ENCODE measurements at regions not wholly inside any gene's neighbourhood (a gene's known extent, or its start where the extent isn't known, plus 50 kb on each side); places are given as distances from the start of the nearest gene placed in this dataset.
"Not testable (repeated sequence)": the region's sequence is repeated elsewhere in the genome, so short reads cannot be mapped to it uniquely, and the experiment has no call there.

DNA sequence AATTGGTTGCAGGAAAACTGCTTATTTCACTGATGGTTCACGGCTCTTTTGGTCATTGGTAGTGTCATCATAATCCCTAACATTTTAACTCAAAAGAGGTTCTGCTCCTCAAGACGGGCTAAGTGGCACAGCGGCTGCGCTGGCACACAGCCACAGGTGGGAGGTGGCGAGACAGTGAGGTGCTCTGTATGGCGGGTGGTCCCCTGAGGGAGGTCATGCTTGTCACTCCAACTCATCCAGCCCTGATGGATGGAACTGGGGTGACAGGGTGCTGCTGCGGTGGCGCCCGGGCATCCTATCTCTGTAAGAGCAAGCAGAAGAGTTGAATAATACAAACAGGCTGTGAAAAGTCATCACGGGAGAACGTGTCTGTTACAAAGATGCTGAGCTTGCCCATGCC, 370.2 kb downstream of the SFMBT2 start:
- H3K27me3 ChIP-seq (ENCODE audit: insufficient read depth, low read length): no peaks in the 10 kb centered on the region
- H3K79me2 ChIP-seq (ENCODE audit: control insufficient read depth, insufficient read depth, low read length, unreplicated experiment): no peaks in the 10 kb centered on the region

GRCh38 chr10:7039859-7040258, 371.0 kb downstream of the SFMBT2 start:
- Histone ChIP-seq H3K4me1 (ENCODE audit: control insufficient read depth, insufficient read depth, low read length, unreplicated experiment) (no peaks in the 10 kb centered on the region), H3K27ac (ENCODE audit: low read depth, low read length) (no peak overlapping the region), H3K36me3 (ENCODE audit: insufficient read depth, low read length) (no peaks in the 10 kb centered on the region), H3K27me3 (ENCODE audit: insufficient read depth, low read length) (no peaks in the 10 kb centered on the region), H2AFZ (ENCODE audit: low read length, unreplicated experiment) (no peak overlapping the region), H3K4me3 (ENCODE audit: low read depth, low read length) (no peak overlapping the region), H3K79me2 (ENCODE audit: control insufficient read depth, insufficient read depth, low read length, unreplicated experiment) (no peaks in the 10 kb centered on the region)

More for the DNA sequence above, 370.2 kb downstream of the SFMBT2 start:
- H3K4me3 ChIP-seq (ENCODE audit: low read depth, low read length): no peak overlapping the region
- H3K4me1 ChIP-seq (ENCODE audit: control insufficient read depth, insufficient read depth, low read length, unreplicated experiment): no peaks in the 10 kb centered on the region
- H3K36me3 ChIP-seq (ENCODE audit: insufficient read depth, low read length): no peaks in the 10 kb centered on the region
- H3K27ac ChIP-seq (ENCODE audit: low read depth, low read length): no peak overlapping the region
- no peak overlapping the region for H2AFZ ChIP-seq (ENCODE audit: low read length, unreplicated experiment)

DNA sequence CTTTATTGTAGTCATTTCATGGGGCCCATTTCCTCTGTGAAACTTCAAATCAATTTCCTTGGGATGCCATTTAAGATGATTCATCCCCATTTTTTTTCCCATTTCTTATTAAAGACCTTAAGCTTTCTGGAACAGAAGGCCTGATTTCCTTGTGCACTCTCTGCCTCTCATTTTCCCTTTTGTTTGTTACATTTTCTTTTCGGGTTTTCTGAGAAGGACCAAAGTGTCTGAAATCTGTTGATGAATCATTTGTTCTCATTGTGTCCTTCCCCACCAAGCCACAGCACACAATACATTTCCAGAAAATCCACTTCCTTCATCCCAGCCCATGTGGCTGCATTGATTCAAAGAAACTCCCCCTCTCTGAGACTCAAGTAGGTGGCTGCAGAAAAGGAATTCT, 372.4 kb downstream of the SFMBT2 start:
- H3K4me1 ChIP-seq (ENCODE audit: control insufficient read depth, insufficient read depth, low read length, unreplicated experiment): no peaks in the 10 kb centered on the region
- no peaks in the 10 kb centered on the region for H3K79me2 ChIP-seq (ENCODE audit: control insufficient read depth, insufficient read depth, low read length, unreplicated experiment)
- H3K4me3 ChIP-seq (ENCODE audit: low read depth, low read length): no peak overlapping the region
- H2AFZ ChIP-seq (ENCODE audit: low read length, unreplicated experiment): no peak overlapping the region
- no peaks in the 10 kb centered on the region for H3K36me3 ChIP-seq (ENCODE audit: insufficient read depth, low read length)
- no peaks in the 10 kb centered on the region for H3K27me3 ChIP-seq (ENCODE audit: insufficient read depth, low read length)
- H3K27ac ChIP-seq (ENCODE audit: low read depth, low read length): no peak overlapping the region

GRCh38 chr10:7037434-7037833, 373.4 kb downstream of the SFMBT2 start:
- not testable (repeated sequence) for H3K4me1 ChIP-seq (ENCODE audit: control insufficient read depth, insufficient read depth, low read length, unreplicated experiment); H3K36me3 ChIP-seq (ENCODE audit: insufficient read depth, low read length); H2AFZ ChIP-seq (ENCODE audit: low read length, unreplicated experiment); H3K79me2 ChIP-seq (ENCODE audit: control insufficient read depth, insufficient read depth, low read length, unreplicated experiment); H3K27me3 ChIP-seq (ENCODE audit: insufficient read depth, low read length); H3K27ac ChIP-seq (ENCODE audit: low read depth, low read length); H3K4me3 ChIP-seq (ENCODE audit: low read depth, low read length)

DNA sequence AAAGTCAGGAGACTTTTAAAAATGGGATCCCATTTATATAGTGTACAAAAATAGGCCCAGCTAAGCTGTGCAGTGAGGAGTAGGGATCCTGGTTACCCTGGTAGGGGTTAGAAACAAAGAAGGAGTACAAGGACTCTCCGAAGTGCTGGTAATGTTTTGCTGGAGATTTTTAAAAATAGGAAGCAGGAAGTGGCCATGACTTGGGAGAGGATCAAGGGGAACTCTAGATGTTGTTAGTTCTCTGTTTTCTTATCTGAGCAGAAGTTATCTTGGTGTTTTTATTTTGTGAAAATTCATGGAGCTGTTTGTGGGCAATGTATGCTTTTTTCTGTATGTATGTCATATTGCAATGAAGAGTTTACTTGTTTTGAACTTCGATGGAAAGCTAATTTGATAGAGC, 373.9 kb downstream of the SFMBT2 start:
- H3K4me3 ChIP-seq (ENCODE audit: low read depth, low read length): no peak overlapping the region
- no peaks in the 10 kb centered on the region for H3K79me2 ChIP-seq (ENCODE audit: control insufficient read depth, insufficient read depth, low read length, unreplicated experiment)
- H3K27me3 ChIP-seq (ENCODE audit: insufficient read depth, low read length): no peaks in the 10 kb centered on the region
- H3K4me1 ChIP-seq (ENCODE audit: control insufficient read depth, insufficient read depth, low read length, unreplicated experiment): no peaks in the 10 kb centered on the region
- H3K27ac ChIP-seq (ENCODE audit: low read depth, low read length): no peak overlapping the region
- no peak overlapping the region for H2AFZ ChIP-seq (ENCODE audit: low read length, unreplicated experiment)
- H3K36me3 ChIP-seq (ENCODE audit: insufficient read depth, low read length): no peaks in the 10 kb centered on the region

- H3K4me1 ChIP-seq (ENCODE audit: control insufficient read depth, insufficient read depth, low read length, unreplicated experiment): no peaks in the 10 kb centered on the region
- no peaks in the 10 kb centered on the region for H3K36me3 ChIP-seq (ENCODE audit: insufficient read depth, low read length)
- H2AFZ ChIP-seq (ENCODE audit: low read length, unreplicated experiment): no peak overlapping the region
- no peaks in the 10 kb centered on the region for H3K27me3 ChIP-seq (ENCODE audit: insufficient read depth, low read length)
- H3K79me2 ChIP-seq (ENCODE audit: control insufficient read depth, insufficient read depth, low read length, unreplicated experiment): no peaks in the 10 kb centered on the region
- H3K4me3 ChIP-seq (ENCODE audit: low read depth, low read length): no peak overlapping the region
- no peak overlapping the region for H3K27ac ChIP-seq (ENCODE audit: low read depth, low read length)
Observed at GRCh38 chr10:7035126-7035761, 375.6 kb downstream of the SFMBT2 start.

DNA sequence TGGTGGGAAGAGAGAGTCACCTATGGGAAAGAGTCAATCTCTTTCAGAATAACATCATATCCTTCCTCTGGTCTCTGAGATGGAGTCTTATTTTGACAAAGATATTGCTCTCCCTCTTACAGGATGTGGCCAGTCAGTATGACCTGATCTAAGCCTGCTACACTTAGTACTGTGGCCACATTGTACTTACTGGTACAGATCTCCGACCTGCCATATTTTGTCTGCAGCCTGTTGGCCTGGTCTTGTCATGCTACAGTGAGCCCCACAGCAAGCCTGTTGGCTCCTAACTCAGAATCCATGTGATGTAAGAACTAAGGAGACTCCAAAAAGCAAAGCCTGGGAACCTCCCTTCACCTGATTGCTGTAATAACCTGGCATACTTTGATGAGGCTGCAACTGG, 377.8 kb downstream of the SFMBT2 start:
- no peak overlapping the region for H3K4me3 ChIP-seq (ENCODE audit: low read depth, low read length)
- H2AFZ ChIP-seq (ENCODE audit: low read length, unreplicated experiment): no peak overlapping the region
- H3K4me1 ChIP-seq (ENCODE audit: control insufficient read depth, insufficient read depth, low read length, unreplicated experiment): no peaks in the 10 kb centered on the region
- H3K27ac ChIP-seq (ENCODE audit: low read depth, low read length): no peak overlapping the region
- H3K79me2 ChIP-seq (ENCODE audit: control insufficient read depth, insufficient read depth, low read length, unreplicated experiment): no peaks in the 10 kb centered on the region
- no peaks in the 10 kb centered on the region for H3K36me3 ChIP-seq (ENCODE audit: insufficient read depth, low read length)
- H3K27me3 ChIP-seq (ENCODE audit: insufficient read depth, low read length): no peaks in the 10 kb centered on the region

GRCh38 chr10:7030134-7030855, 380.5 kb downstream of the SFMBT2 start:
- H3K4me3 ChIP-seq (ENCODE audit: low read depth, low read length): no peak overlapping the region
- H3K4me1 ChIP-seq (ENCODE audit: control insufficient read depth, insufficient read depth, low read length, unreplicated experiment): no peaks in the 10 kb centered on the region
- no peaks in the 10 kb centered on the region for H3K79me2 ChIP-seq (ENCODE audit: control insufficient read depth, insufficient read depth, low read length, unreplicated experiment)
- H3K27me3 ChIP-seq (ENCODE audit: insufficient read depth, low read length): no peaks in the 10 kb centered on the region
- no peak overlapping the region for H2AFZ ChIP-seq (ENCODE audit: low read length, unreplicated experiment)
- no peak overlapping the region for H3K27ac ChIP-seq (ENCODE audit: low read depth, low read length)
- no peaks in the 10 kb centered on the region for H3K36me3 ChIP-seq (ENCODE audit: insufficient read depth, low read length)

DNA sequence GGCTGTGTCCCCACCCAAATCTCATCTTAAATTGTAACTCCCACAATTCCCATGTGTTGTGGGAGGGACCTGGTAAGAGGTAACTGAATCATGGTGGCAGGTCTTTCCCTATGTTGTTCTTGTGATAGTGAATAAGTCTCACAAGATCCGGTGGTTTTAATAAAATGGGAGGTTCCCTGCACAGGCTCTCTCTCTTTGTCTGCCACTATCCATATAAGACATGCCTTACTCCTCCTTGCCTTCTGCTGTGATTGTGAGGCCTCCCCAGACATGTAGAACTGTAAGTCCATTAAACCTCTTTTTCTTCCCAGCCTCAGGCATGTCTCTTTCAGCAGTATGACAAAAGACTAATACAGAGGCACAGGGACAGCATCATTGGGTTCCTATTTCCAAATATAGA, 381.2 kb downstream of the SFMBT2 start:
- H3K27me3 ChIP-seq (ENCODE audit: insufficient read depth, low read length): no peaks in the 10 kb centered on the region
- no peaks in the 10 kb centered on the region for H3K36me3 ChIP-seq (ENCODE audit: insufficient read depth, low read length)
- H2AFZ ChIP-seq (ENCODE audit: low read length, unreplicated experiment): no peak overlapping the region
- H3K4me3 ChIP-seq (ENCODE audit: low read depth, low read length): no peak overlapping the region
- H3K4me1 ChIP-seq (ENCODE audit: control insufficient read depth, insufficient read depth, low read length, unreplicated experiment): no peaks in the 10 kb centered on the region
- no peak overlapping the region for H3K27ac ChIP-seq (ENCODE audit: low read depth, low read length)
- no peaks in the 10 kb centered on the region for H3K79me2 ChIP-seq (ENCODE audit: control insufficient read depth, insufficient read depth, low read length, unreplicated experiment)

GRCh38 chr10:7028809-7029166, 382.0 kb downstream of the SFMBT2 start:
- Histone ChIP-seq H3K36me3 (ENCODE audit: insufficient read depth, low read length) (no peaks in the 10 kb centered on the region), H3K27me3 (ENCODE audit: insufficient read depth, low read length) (no peaks in the 10 kb centered on the region), H3K79me2 (ENCODE audit: control insufficient read depth, insufficient read depth, low read length, unreplicated experiment) (no peaks in the 10 kb centered on the region), H3K4me3 (ENCODE audit: low read depth, low read length) (no peak overlapping the region), H3K4me1 (ENCODE audit: control insufficient read depth, insufficient read depth, low read length, unreplicated experiment) (no peaks in the 10 kb centered on the region), H2AFZ (ENCODE audit: low read length, unreplicated experiment) (no peak overlapping the region), H3K27ac (ENCODE audit: low read depth, low read length) (no peak overlapping the region)

Data from ACC112 (cell line).